ENCODE measurements at regions not wholly inside any gene's neighbourhood (a gene's known extent, or its start where the extent isn't known, plus 50 kb on each side); places are given as distances from the start of the nearest gene placed in this dataset.
"Not testable (repeated sequence)": the region's sequence is repeated elsewhere in the genome, so short reads cannot be mapped to it uniquely, and the experiment has no call there.

- DNase-seq (ENCODE audit: low read depth), result no peak
Measured at GRCh38 chr7:133132906-133133305, 51.0 kb upstream of the CHCHD3 start.

DNA sequence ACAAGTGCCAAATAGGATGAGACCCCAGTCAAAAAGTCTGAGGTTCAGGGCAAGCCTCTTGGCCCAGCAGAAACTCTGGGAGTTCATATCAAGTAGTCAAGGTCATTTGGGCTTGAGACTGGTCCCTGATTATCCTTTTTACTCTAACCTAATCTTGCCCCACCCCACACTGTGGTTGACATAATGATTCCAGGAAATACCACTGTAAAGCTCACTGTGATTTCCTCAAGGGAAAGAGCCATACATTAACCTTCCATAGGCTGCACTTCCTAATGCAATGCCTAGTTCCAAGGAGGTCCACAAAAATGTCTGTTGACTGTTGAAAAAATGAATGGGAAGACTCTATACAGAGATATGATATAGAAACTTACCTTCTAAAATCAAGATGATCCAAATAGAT lies 52.9 kb upstream of the CHCHD3 start:
- DNase-seq (ENCODE audit: low read depth), result no peak

GRCh38 chr7:133135451-133135850 lies 53.6 kb upstream of the CHCHD3 start:
- DNase-seq (ENCODE audit: low read depth), result peak; percentile 9

DNA sequence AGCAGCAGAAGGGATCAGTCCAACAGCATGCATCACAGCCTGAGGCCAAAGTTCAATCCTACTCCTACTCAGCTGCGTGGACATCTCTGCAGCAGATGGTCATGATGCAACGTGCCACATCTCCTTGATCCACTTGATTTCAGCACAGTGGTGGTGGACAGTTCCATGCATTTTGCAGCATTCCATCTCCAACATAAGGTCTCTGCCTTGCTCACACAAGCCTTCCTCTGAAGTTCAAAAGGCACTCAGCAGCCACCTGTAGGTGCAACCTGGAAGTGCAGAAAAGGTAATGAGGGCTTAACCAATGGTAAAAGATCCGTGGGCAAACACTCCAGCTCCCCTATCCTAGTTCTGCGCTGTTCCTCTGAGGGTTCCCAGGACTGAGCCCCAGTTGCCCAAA lies 57.5 kb upstream of the CHCHD3 start:
- peak; percentile 36 for DNase-seq (ENCODE audit: low read depth)

GRCh38 chr7:133139801-133140200 lies 57.9 kb upstream of the CHCHD3 start:
- DNase-seq (ENCODE audit: low read depth), result no peak

DNA sequence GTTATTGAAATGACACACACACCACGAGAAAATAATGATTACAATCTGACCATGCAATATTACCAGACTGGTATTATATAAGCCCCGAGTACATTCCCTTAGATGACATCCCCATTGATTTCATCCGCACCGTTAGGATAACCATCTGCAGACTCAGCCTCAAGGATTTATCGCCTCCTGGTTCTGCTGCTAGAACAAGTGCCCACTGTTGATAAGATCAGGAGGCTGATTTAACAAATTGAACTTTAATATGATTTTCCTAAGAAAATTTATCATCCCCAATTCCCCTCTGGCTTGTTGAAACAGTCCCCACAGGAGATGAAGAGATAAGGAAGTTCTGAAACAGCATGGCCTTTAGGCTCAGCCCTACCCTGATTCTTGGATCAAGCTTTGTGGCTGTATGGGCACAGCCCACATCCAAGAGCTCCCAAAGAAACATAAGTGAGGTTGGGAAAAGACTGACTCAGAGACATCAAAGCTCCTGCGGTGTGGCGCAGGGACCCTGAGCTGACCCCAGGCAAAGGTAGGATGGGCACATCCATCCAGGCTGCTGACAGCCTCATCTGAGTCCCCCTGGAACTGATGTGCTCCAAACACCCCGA lies 59.2 kb upstream of the CHCHD3 start:
- DNase-seq (ENCODE audit: low read depth), result no peak

DNA sequence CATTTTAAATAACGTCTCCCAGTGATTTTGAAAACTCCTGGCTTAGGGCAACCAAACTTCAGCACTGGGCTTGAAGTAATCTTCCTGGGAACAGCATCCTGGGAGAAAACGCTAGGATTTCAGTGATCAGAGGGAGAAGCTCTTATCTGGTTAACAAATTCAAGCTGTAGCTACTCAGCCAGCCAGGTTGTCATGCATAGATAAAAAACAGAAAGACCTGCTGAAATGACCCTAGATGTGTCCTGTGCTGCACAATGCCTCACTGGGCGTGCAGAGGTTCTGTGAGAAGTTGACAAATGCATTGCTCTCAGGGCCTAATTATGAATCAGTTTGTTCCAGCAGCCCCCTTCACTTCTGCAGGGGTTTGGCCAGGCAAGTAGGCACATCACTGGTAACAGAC lies 68.9 kb upstream of the CHCHD3 start:
- DNase-seq (ENCODE audit: low read depth), result no peak

GRCh38 chr7:133152875-133153274 lies 71.0 kb upstream of the CHCHD3 start:
- no peak for DNase-seq (ENCODE audit: low read depth)

GRCh38 chr7:133155146-133155545 lies 73.3 kb upstream of the CHCHD3 start:
- DNase-seq (ENCODE audit: low read depth), result no peak

DNA sequence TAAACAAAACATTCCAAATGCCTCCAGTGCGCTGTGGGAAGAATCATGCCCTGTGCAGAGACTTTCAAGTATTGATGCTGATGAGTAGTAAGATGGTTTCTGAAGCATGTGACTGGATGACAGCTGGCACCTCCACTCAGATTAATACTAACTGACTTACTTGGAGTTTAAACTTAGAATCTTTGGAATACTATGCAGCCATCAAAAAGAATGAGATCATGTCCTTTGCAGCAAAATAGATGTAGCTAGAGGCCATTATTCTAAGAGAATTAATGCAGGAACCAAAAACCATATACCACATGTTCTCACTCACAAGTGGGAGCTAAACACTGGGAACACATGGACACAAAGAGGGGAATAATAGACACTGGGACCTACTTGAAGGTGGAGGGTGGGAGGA lies 73.8 kb upstream of the CHCHD3 start:
- DNase-seq (ENCODE audit: low read depth), result no peak

GRCh38 chr7:133157045-133157444 lies 75.2 kb upstream of the CHCHD3 start:
- no peak for DNase-seq (ENCODE audit: low read depth)

DNA sequence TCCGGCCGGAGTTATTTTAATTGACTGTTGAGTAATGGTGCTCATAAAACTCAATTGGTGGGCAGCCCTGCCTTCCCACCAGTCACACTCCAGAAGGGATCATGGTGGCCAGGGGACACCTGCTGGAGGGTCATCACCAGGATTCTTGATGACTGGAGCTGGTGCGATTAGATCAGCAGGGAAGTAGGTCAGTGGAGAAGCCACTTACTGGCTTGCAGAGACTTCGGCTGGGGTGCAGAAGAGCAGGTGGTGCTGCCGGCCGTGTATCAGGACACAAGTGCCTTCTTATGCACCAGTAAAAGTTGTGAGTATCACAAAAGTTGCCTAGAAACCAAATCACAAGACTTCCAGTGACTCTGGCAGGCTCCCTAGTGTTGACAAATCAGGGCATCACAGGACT lies 82.6 kb upstream of the CHCHD3 start:
- no peak for DNase-seq (ENCODE audit: low read depth)

DNA sequence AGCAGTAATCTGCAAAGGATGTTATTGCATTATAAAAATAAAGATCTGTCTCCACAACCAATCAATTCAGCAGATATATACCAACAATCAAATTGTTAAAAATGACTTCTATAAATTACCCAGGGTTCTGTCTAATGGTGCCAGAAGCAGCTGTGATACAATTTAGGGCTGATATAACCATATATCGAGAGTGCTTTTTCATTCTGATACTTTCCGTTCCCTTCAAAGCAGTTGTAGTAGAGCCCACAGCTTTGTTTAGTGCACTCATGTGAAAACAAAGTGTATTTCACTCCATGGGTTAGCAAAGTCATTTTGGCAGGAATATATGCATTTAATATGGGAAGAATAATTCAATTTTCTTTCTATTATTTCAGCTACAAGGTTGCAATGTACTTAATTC lies 83.1 kb upstream of the CHCHD3 start:
- DNase-seq (ENCODE audit: low read depth), result no peak

DNA sequence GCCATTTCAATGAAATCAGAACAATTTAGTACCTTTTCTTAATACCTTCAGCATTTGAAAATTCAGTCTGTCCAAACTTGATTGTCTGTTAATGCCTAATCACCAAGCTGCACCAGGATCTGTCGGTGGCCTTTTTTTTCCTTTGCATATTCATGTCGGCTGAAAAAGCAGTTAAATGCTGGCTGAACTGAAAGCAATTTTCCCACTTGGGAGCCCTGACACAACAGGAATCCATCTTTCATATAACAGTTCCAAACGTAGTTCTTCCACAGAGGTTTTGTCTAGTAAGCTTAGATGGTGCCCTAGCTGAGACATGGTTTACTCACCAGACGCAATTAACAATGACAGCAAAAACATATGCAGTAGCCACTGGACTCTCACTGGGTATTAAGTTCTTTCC lies 83.6 kb upstream of the CHCHD3 start:
- DNase-seq (ENCODE audit: low read depth), result no peak

GRCh38 chr7:133167300-133167699 lies 85.4 kb upstream of the CHCHD3 start:
- DNase-seq (ENCODE audit: low read depth), result no peak

DNA sequence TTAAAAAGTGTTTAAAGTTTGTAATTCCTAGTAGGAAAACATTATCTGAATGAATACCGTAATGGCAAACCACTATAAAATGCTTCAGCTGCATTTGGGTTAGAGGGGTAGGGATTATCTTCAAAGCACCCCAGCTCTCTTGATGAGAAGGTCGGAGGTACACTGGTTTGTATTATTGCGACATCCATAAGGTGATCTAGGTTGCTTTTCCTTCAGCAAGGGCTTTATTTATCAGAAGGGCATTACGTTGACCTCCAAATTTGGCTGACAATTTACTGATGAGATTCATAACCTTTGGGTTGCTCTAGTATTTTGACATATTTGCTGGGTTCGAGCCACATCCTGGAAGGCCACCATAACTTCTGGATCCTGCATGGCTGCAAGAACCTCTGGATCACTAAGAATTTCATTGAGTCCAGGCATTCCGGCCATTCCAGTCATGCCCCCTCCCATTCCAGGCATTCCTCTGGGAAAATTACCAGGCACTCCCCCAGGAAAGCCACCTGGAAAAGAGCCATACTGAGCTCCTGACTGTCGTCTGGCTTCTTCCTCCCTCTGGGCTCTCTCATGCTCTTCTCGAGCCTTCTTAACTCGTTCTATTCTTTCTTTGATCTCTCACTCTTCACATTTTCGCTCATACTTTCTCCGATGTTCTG lies 83.6 kb upstream of the EXOC4 start:
- DNase-seq (ENCODE audit: low read depth), result not testable (repeated sequence)

- DNase-seq (ENCODE audit: low read depth), result not testable (repeated sequence)
Measured at GRCh38 chr7:133177476-133177875, 75.4 kb upstream of the EXOC4 start.

- no peak for DNase-seq (ENCODE audit: low read depth)
Measured at GRCh38 chr7:133180717-133181116, 72.2 kb upstream of the EXOC4 start.

DNA sequence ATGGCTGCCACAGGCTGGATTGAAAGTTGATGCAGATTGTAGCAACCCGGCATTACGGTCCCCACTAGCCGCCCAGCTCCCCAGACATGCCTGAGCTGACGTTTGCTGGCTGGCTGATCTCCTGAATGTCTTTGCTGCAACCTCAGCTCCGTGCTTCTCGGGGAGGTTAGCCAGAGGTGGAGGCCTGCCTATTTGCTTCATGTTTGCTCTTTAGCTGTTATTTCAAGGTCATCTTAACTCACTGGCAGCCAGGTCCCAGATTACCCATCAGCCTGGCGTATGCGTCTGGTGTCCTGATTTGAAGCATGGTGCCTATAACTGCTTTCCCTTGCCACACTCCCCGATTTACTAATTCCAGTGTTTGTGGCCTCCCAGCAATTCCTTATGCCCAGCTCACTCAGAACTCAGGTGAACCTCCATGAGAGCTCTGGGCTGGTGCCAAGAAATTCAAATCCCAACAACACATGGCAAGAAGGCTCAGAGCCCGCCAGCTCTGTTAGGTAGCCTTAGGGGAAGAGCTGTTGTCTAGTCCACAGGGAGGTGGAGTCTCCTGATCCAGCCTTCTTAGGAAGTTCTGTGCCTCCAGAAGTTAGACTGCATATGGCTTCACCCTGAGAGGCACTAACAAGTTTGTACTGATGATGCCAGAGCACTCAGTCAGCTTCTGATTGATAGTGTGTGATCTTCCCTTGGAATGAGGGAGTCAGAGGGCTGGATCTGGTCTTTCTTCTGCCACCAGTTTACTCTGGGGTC lies 69.7 kb upstream of the EXOC4 start:
- DNase-seq (ENCODE audit: low read depth), result no peak

GRCh38 chr7:133183969-133184368 lies 68.9 kb upstream of the EXOC4 start:
- DNase-seq (ENCODE audit: low read depth), result no peak

- DNase-seq (ENCODE audit: low read depth), result no peak
Measured at GRCh38 chr7:133185512-133185911, 67.4 kb upstream of the EXOC4 start.

GRCh38 chr7:133186060-133186459 lies 66.8 kb upstream of the EXOC4 start:
- DNase-seq (ENCODE audit: low read depth), result no peak

DNA sequence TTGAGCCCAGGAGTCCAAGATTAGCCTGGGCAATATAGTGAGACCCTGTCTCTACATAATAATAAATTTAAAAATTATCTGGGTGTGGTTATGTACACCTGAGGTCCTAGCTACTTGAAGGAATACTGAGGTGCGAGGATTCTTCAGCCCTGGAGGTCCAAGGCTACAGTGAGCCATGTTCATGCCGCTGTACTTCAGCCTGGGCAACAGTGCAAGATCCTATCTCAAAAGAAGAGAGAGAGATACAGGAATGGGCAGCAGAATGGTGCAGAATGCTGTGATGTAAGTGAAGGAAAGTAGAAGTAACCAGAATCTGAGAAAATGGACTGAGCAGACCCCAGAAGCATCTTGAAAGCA lies 62.7 kb upstream of the EXOC4 start:
- no peak for DNase-seq (ENCODE audit: low read depth)

DNA sequence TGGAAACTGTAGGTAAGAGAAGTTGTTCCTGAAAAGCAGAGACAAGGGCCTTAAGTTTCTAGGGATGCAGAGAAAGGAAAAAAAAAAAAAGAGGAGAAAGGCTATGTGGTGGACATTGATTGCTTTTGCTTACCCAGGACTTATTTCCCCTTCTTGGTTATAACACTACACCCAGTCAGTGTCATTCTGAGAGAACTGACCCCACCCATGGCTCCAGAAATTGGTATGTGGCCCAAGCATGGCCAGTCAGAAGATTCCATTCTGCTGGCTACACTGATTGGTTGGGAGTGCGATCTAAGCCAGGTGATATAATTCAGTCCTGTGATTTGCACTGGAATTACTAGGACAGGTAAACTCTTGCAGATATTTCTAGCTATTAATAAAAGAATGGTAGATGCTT lies 62.2 kb upstream of the EXOC4 start:
- no peak for DNase-seq (ENCODE audit: low read depth)
